Heart right ventricle (tissue), 16 donors: ENCODE measurements at regions not wholly inside any gene's neighbourhood (a gene's known extent, or its start where the extent isn't known, plus 50 kb on each side); places are given as distances from the start of the nearest gene placed in this dataset.

Source experiments
- ATAC-seq, 8 donors: fragments of 200-7000 bp; cut with Tn5 transposase; one replicate each; pipeline ENCODE4 v1.9.1; 2020; ENCODE audit warnings: mild to moderate bottlenecking in 8 of 8, moderate library complexity in 8 of 8, moderate number of reproducible peaks in 1 of 8
- DNase-seq, 2 donors: peaks; one replicate each; pipeline ENCODE4 v3.0.0-alpha.2; 2020
- H3K27ac ChIP-seq, 10 donors: fragments of 200-600 bp; sonication (generic) in 2 of 10; one replicate each; pipeline versions ENCODE4 v1.5.0 to v1.8.0; 2020 to 2022; ENCODE audit warnings: mild to moderate bottlenecking in 3 of 10
- H3K27me3 ChIP-seq, 7 donors: fragments of 200-600 bp; one replicate each; pipeline ENCODE4 v1.8.0; 2021 to 2022; ENCODE audit warnings: mild to moderate bottlenecking in 2 of 7
- H3K36me3 ChIP-seq, 9 donors: fragments of 200-600 bp; sonication (generic) in 1 of 9; one replicate each; pipeline versions ENCODE4 v1.5.0 to v1.8.0; 2020 to 2022; ENCODE audit warnings: mild to moderate bottlenecking in 2 of 9
- H3K4me1 ChIP-seq, 9 donors: fragments of 200-600 bp; sonication (generic) in 1 of 9; one replicate each; pipeline versions ENCODE4 v1.5.0 to v1.8.0; 2020 to 2022; ENCODE audit warnings: mild to moderate bottlenecking in 4 of 9
- H3K4me3 ChIP-seq, 10 donors: fragments of 200-600 bp; sonication (generic) in 2 of 10; one replicate each; pipeline versions ENCODE4 v1.5.0 to v1.8.0; 2020 to 2022; ENCODE audit warnings: mild to moderate bottlenecking in 7 of 10, moderate library complexity in 2 of 10
- H3K9me3 ChIP-seq, 11 donors: fragments of 200-600 bp in 10 of 11; sonication (generic) in 2 of 11; one replicate each; pipeline versions ENCODE4 v1.5.0 to v1.8.0; 2013 to 2022; ENCODE audit warnings: mild to moderate bottlenecking in 2 of 11, control low read depth in 1 of 11, moderate library complexity in 1 of 11
- CTCF ChIP-seq, 9 donors: fragments of 200-600 bp; sonication (generic) in 2 of 9; IDR thresholded peaks; one replicate each; pipeline versions ENCODE4 v1.5.0 to v1.8.0; 2021 to 2022; ENCODE audit warnings: antibody characterized with exemption in 9 of 9, mild to moderate bottlenecking in 5 of 9, moderate library complexity in 1 of 9
- WGBS, 2 donors: extraction: QIAGEN DNeasy Blood & Tissue Kit; methylation state at CpG; one replicate each; pipeline ENCODE4 v1.1.7; 2013; ENCODE audit warnings: inconsistent platforms in 1 of 2; 5-methylcytosine and 5-hydroxymethylcytosine counted together
- intact Hi-C, 10 donors: fragments of 100-400 bp; cut with DNase I; formaldehyde crosslinking; loops; one replicate each; pipeline versions ENCODE4 v1.11.1 to v1.14.2; 2022
- donor health status: Arrhythmogenic right ventricular cardiomyopathy.
- donor health status: ischemic (EF 13 %, LVEDD 7.1; RV severe dilation, severe dysfunction).
- donor health status: healthy with polysubstance abuse.
- donor health status: DM: no; HTN: yes; CAD: no.
- donor health status: DM: no; HTN: no; CAD: no.
- donor health status: ischemic (EF 25% LVEDD 6.9; RV normal size, moderate dysfunction).
- donor health status: ischemic (EF 25% LVEDD 5.7; RV mildly dilated, moderate dysfunction).
- donor health status: healthy.
- donor health status: DM: yes; HTN: yes; CAD: no.
- donor health status: Ischemic cardiomyopathy.
- donor health status: ischemic (EF 35%, LVEDD 5.7; RV mildly dilated, moderate dysfunction).
- donor health status: nonischemic (EF 11% LVEDD 7.7; RV severe dilation, severe dysfunction).
- donor health status: DM: yes; HTN: yes; CAD: no.
- donor health status: PGD.
- donor health status: ischemic (EF 29% LVEDD 5.4; RV normal size, mild dysfunction).
- donor health status: nonischemic (EF 23%, LVEDD 6.1; RV moderate dilation, normal function).

DNA sequence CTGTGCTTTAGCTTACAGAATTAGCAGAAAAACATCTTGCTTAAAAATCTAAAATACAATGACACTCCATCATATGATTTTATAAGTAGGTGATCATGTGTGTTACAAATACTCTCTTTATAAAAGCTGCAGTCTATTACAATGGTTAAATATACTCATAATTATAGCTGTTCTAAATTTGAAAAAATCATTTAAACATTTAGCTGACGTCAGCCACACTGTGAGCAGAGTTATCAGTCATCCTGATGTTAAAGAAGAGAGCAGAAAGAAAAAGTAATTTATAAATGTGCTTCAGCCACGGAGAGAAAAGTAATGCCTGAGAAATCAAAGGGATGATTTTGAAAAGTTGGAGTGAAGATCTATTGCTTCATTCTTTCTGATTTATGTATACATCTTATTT is 1325.9 kb upstream of the B3GALT2 start:
- DNase-seq: no peak
- no peak for TF ChIP-seq CTCF (IDR thresholded peaks at IDR 0.05)
- H3K36me3 ChIP-seq: no peaks in the 10 kb centered on the region
- H3K27ac ChIP-seq: no peak overlapping the region
- peaks cover 0 to 10% (median 0%) of the 10 kb centered on the region in 11 donors for H3K9me3 ChIP-seq
- WGBS, 2 donors: 38 to 57% methylated on average over 2 of the region's 2 CpGs
- no peak overlapping the region for H3K4me3 ChIP-seq
- intact Hi-C loops: no loop called here
- ATAC-seq: no peak
- no peaks in the 10 kb centered on the region for H3K4me1 ChIP-seq
- H3K27me3 ChIP-seq: no peaks in the 10 kb centered on the region

DNA sequence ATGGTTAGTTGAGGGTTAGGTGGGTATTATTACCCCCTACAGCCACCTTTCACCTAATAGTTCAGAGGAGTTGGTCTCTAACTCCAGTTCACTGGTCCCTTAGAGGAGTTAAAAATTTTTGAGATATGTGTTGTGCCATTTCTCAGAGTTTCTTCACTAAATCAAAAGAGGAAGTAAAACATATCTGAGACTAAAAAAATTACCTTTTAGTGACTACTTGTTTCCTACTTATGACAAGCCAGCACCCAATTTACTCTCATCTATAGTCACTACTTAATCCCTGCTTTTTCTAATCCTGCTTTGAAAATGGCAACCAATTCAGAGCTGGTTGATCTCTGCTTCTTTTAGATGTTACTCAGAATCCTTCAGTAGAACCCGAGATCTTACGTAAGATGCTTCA is 1316.8 kb upstream of the B3GALT2 start:
- Histone ChIP-seq H3K27me3 (no peaks in the 10 kb centered on the region), H3K4me3 (no peak overlapping the region), H3K27ac (no peak overlapping the region), H3K36me3 (no peaks in the 10 kb centered on the region), H3K9me3 (no peaks in the 10 kb centered on the region), H3K4me1 (no peaks in the 10 kb centered on the region)
- WGBS, 2 donors: 89 to 91% methylated on average over 2 of the region's 2 CpGs
- DNase-seq (no peak), ATAC-seq (no peak)
- intact Hi-C loops: no loop called here
- TF ChIP-seq CTCF (IDR thresholded peaks at IDR 0.05): no peak

- no peak for ATAC-seq
- intact Hi-C loops: no loop called here
- WGBS, 2 donors: 86 to 91% methylated on average over 1 of the region's 1 CpG
Measured at GRCh38 chr1:194495434-194495833, 1309.0 kb upstream of the B3GALT2 start.

DNA sequence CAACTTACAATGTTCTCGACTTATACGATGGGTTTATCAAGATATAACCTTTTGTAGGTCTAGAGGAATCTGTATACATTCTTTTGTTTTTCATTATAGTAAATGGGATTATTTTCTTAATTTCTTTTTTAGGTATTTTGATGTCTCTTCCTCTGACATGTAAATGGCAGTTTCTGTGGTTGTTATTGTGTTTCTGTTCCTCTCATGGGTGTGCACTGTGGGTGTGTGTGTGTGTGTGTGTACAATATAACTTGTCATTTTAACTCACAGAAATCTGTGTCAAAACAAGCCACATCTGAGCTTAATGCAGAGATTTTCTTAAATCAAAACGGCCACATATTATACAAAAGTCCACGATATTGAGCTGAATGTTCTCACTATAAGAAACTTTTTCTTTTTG is 1300.8 kb upstream of the B3GALT2 start:
- no peaks in the 10 kb centered on the region for H3K4me1 ChIP-seq
- no peaks in the 10 kb centered on the region for H3K36me3 ChIP-seq
- H3K4me3 ChIP-seq: no peak overlapping the region
- no peaks in the 10 kb centered on the region for H3K27me3 ChIP-seq
- DNase-seq: no peak
- TF ChIP-seq CTCF (IDR thresholded peaks at IDR 0.05): no peak
- no peak for ATAC-seq
- no peak overlapping the region for H3K27ac ChIP-seq
- H3K9me3 ChIP-seq: peaks cover 0 to 18% (median 0%) of the 10 kb centered on the region in 11 donors
- intact Hi-C loops: no loop called here
- WGBS, 2 donors: 85 to 91% methylated on average over 4 of the region's 4 CpGs

More at GRCh38 chr1:194495434-194495833, 1309.0 kb upstream of the B3GALT2 start:
- no peaks in the 10 kb centered on the region for H3K36me3 ChIP-seq
- TF ChIP-seq CTCF (IDR thresholded peaks at IDR 0.05): no peak
- peaks cover 0 to 15% (median 0%) of the 10 kb centered on the region in 11 donors for H3K9me3 ChIP-seq
- H3K27me3 ChIP-seq: no peaks in the 10 kb centered on the region
- no peaks in the 10 kb centered on the region for H3K4me1 ChIP-seq
- DNase-seq: no peak
- H3K4me3 ChIP-seq: no peak overlapping the region
- no peak overlapping the region for H3K27ac ChIP-seq

- ATAC-seq (no peak), DNase-seq (no peak)
- H3K27ac ChIP-seq: no peak overlapping the region
- no peaks in the 10 kb centered on the region for H3K4me1 ChIP-seq
- no peak overlapping the region for H3K4me3 ChIP-seq
- H3K27me3 ChIP-seq: no peaks in the 10 kb centered on the region
- no peak for TF ChIP-seq CTCF (IDR thresholded peaks at IDR 0.05)
- H3K9me3 ChIP-seq: peaks cover 0 to 18% (median 0%) of the 10 kb centered on the region in 11 donors
- H3K36me3 ChIP-seq: no peaks in the 10 kb centered on the region
- intact Hi-C loops: no loop called here
Measured at GRCh38 chr1:194485432-194485831, 1299.0 kb upstream of the B3GALT2 start.
